GM12878 (cell line): ENCODE measurements at regions not wholly inside any gene's neighbourhood (a gene's known extent, or its start where the extent isn't known, plus 50 kb on each side); places are given as distances from the start of the nearest gene placed in this dataset.

Experiments
- ATAC-seq: fragments of 200-7000 bp; cut with Tn5 transposase; 3 replicates; pipeline ENCODE4 v1.9.1; 2020; ENCODE audit warnings: mild to moderate bottlenecking, moderate library complexity
- BruUV-seq: library from RNA; stranded (reverse); fragments of 400-500 nt; replicated peaks from 2 replicates; lab custom pipeline; 2021; lab: Mats Ljungman, UMichigan
- CTCF ChIA-PET: fragments of 300-600 bp; sonication (Branson Sonifier 250); formaldehyde crosslinking; extraction: SDS; loops from one replicate; lab custom pipeline; 2021; ENCODE audit warnings: inconsistent platforms; lab: Yijun Ruan, JAX
- POLR2A ChIA-PET: fragments of 350-600 bp; formaldehyde crosslinking; extraction: SDS; loops from one replicate; lab custom pipeline; 2021; ENCODE audit warnings: inconsistent platforms; lab: Charles Lee
- RAD21 ChIA-PET: fragments of 300-600 bp; sonication (Branson Sonifier 250); formaldehyde crosslinking; loops from one replicate; lab custom pipeline; 2023; ENCODE audit warnings: antibody characterized with exemption; ENCODE audit not compliant: unreplicated experiment; lab: Charles Lee
- SMC1A ChIA-PET: fragments of 300-600 bp; sonication (Branson Sonifier 250); formaldehyde crosslinking; loops from one replicate; lab custom pipeline; 2023; ENCODE audit not compliant: unreplicated experiment, uncharacterized antibody; lab: Charles Lee
- DNase-seq: peaks from one replicate; pipeline ENCODE4 v3.0.0-alpha.2; 2011; ENCODE audit warnings: low read depth, low spot score
- FAIRE-seq: peaks from 3 replicates; lab custom pipeline; 2011; peaks lifted over from hg19 to GRCh38; lab: Jason Lieb, UNC
- H2AFZ ChIP-seq: 2 replicates; pipeline ENCODE4 v1.6.0; 2011; ENCODE audit warnings: low read depth, low read length, control low read depth; ENCODE audit not compliant: control insufficient read depth
- H3K27ac ChIP-seq: 2 replicates; pipeline ENCODE4 v1.5.1; 2011; ENCODE audit warnings: control low read depth; ENCODE audit not compliant: control insufficient read depth, insufficient read depth
- H3K27me3 ChIP-seq, 2 experiments: replicated peaks in 1 of 2; 2 replicates each; pipeline versions ENCODE4 v1.6.0 to v1.6.1; 2011; ENCODE audit warnings: low read length in 1 of 2; ENCODE audit not compliant: control insufficient read depth in 2 of 2, insufficient read depth in 2 of 2
- H3K36me3 ChIP-seq, 2 experiments: 2 replicates each; pipeline ENCODE4 v1.5.1; 2011; ENCODE audit warnings: low read length in 1 of 2; ENCODE audit not compliant: control insufficient read depth in 2 of 2, insufficient read depth in 2 of 2
- H3K4me1 ChIP-seq: 2 replicates; pipeline ENCODE4 v1.6.1; 2011; ENCODE audit warnings: mild to moderate bottlenecking, low read length, moderate library complexity, mixed read lengths; ENCODE audit not compliant: control insufficient read depth, insufficient read depth
- H3K4me2 ChIP-seq: 2 replicates; pipeline ENCODE4 v1.6.0; 2011; ENCODE audit warnings: control low read depth; ENCODE audit not compliant: control insufficient read depth, insufficient read depth
- H3K4me3 ChIP-seq: fragments of 200-600 bp; sonication (generic); 2 replicates; pipeline ENCODE4 v1.5.1; 2016
- H3K79me2 ChIP-seq: 2 replicates; pipeline ENCODE4 v1.6.0; 2011; ENCODE audit warnings: low read length; ENCODE audit not compliant: control insufficient read depth, insufficient read depth
- H3K9ac ChIP-seq: 2 replicates; pipeline ENCODE4 v1.8.0; 2011; ENCODE audit warnings: low read length, control low read depth, mixed read lengths; ENCODE audit not compliant: control insufficient read depth, insufficient read depth
- H3K9me3 ChIP-seq: replicated peaks from 3 replicates; pipeline ENCODE4 v1.5.1; 2011; ENCODE audit warnings: mild to moderate bottlenecking, low read length; ENCODE audit not compliant: control insufficient read depth, insufficient read depth
- H4K20me1 ChIP-seq: 2 replicates; pipeline ENCODE4 v1.6.0; 2011; ENCODE audit not compliant: control insufficient read depth, insufficient read depth
- BRCA1 ChIP-seq: IDR thresholded peaks from 2 replicates; pipeline ENCODE4 v1.6.1; 2011; ENCODE audit warnings: low read depth, low read length, improper control_type of control experiment
- FOS ChIP-seq: IDR thresholded peaks from 3 replicates; pipeline ENCODE4 v1.6.1; 2011; ENCODE audit warnings: borderline replicate concordance; ENCODE audit not compliant: insufficient read length; ENCODE audit errors: extremely low read depth
- MXI1 ChIP-seq: fragments of 150-350 bp; IDR thresholded peaks from 2 replicates; pipeline ENCODE4 v1.6.1; 2011; ENCODE audit warnings: low read depth, mild to moderate bottlenecking, inconsistent platforms, low read length, improper control_type of control experiment
- MYC ChIP-seq: IDR thresholded peaks from 2 replicates; pipeline ENCODE4 v1.6.1; 2011; ENCODE audit warnings: mild to moderate bottlenecking, low read length, moderate library complexity, inconsistent platforms; ENCODE audit not compliant: insufficient read depth, insufficient replicate concordance, insufficient read length, severe bottlenecking
- PAX8 ChIP-seq: fragments of 450-650 bp; IDR thresholded peaks from 2 replicates; pipeline ENCODE4 v1.6.1; 2017; ENCODE audit warnings: mild to moderate bottlenecking, moderate library complexity
- RUNX3 ChIP-seq: IDR thresholded peaks from 2 replicates; pipeline ENCODE4 v1.6.1; 2012; ENCODE audit warnings: low read length, inconsistent platforms
- ZNF384 ChIP-seq: IDR thresholded peaks from 2 replicates; pipeline ENCODE4 v1.6.1; 2012; ENCODE audit warnings: low read depth, mild to moderate bottlenecking, low read length, improper control_type of control experiment, borderline replicate concordance
- WGBS: methylation state at CpG from one replicate; pipeline ENCODE4 v1.1.6; 2016; ENCODE audit warnings: low lambda C conversion rate; ENCODE audit not compliant: insufficient replicate concordance, insufficient coverage; ENCODE audit errors: missing lambda C conversion rate; 5-methylcytosine and 5-hydroxymethylcytosine counted together
- in situ Hi-C: fragments of 300-500 bp; cut with MboI; formaldehyde crosslinking; loops from 9 replicates; pipeline ENCODE4 v1.14.3; 2018; ENCODE audit warnings: mixed read lengths
- intact Hi-C: fragments of 100-400 bp; cut with micrococcal nuclease; formaldehyde crosslinking; loops from one replicate; pipeline ENCODE4 v1.14.2; 2022; ENCODE audit not compliant: unreplicated experiment
- TF ChIP-seq, protein P1 (sequence below): IDR thresholded peaks from 2 replicates; pipeline ENCODE4 v1.6.1; 2012; ENCODE audit warnings: mild to moderate bottlenecking, low read depth, low read length

DNA sequence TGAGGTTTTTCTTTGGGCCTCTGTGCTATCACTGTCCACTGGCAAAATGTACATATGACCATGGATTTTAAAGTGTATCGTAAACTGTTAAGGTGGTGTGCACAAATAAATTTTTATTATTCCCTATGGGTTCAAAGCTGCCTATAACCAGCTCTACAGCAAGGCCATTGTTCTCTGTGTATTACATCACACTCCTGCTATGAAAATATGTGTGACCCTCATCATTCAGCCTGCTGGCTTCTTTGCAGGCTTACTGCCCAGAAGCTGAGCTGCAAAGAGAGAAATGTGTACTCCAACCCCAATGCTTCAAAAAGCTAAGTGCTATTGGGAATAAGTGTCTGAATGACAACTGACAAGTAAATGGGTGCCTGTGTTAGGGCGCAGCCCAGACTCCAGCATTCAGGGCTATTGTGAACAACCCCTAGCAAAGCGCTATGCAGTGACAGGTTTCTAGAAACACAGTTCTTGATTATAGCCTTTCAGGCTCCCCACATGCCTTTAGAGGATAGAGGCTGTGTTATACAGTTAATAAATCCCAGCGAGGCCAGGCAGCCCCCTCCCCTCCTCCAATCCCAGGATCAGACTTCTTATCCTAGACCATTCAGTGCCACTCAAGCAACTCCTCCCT lies 220.4 kb upstream of the RADX start:
- Histone ChIP-seq H3K27me3 (no peaks in the 10 kb centered on the region), H3K4me1 (no peaks in the 10 kb centered on the region), H3K9me3 (no peaks in the 10 kb centered on the region), H3K79me2 (no peaks in the 10 kb centered on the region), H3K36me3 (no peaks in the 10 kb centered on the region), H3K4me3 (no peak overlapping the region), H3K9ac (no peak overlapping the region), H3K27ac (no peak overlapping the region), H4K20me1 (no peaks in the 10 kb centered on the region), H2AFZ (no peak overlapping the region), H3K4me2 (no peak overlapping the region)
- POLR2A ChIA-PET = no interaction called here
- no peak for FAIRE-seq
- DNase-seq = no peak
- RAD21 ChIA-PET = no interaction called here
- intact Hi-C loops (no loop called here), in situ Hi-C loops (no loop called here)
- 0% methylated on average over 4 of the region's 4 CpGs for WGBS
- TF ChIP-seq RUNX3 (no peak), FOS (no peak), MYC (no peak), MXI1 (no peak), PAX8 (no peak), ZNF384 (no peak), BRCA1 (no peak)
- TF ChIP-seq, protein P1, sequence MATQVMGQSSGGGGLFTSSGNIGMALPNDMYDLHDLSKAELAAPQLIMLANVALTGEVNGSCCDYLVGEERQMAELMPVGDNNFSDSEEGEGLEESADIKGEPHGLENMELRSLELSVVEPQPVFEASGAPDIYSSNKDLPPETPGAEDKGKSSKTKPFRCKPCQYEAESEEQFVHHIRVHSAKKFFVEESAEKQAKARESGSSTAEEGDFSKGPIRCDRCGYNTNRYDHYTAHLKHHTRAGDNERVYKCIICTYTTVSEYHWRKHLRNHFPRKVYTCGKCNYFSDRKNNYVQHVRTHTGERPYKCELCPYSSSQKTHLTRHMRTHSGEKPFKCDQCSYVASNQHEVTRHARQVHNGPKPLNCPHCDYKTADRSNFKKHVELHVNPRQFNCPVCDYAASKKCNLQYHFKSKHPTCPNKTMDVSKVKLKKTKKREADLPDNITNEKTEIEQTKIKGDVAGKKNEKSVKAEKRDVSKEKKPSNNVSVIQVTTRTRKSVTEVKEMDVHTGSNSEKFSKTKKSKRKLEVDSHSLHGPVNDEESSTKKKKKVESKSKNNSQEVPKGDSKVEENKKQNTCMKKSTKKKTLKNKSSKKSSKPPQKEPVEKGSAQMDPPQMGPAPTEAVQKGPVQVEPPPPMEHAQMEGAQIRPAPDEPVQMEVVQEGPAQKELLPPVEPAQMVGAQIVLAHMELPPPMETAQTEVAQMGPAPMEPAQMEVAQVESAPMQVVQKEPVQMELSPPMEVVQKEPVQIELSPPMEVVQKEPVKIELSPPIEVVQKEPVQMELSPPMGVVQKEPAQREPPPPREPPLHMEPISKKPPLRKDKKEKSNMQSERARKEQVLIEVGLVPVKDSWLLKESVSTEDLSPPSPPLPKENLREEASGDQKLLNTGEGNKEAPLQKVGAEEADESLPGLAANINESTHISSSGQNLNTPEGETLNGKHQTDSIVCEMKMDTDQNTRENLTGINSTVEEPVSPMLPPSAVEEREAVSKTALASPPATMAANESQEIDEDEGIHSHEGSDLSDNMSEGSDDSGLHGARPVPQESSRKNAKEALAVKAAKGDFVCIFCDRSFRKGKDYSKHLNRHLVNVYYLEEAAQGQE = no peak
- SMC1A ChIA-PET = interaction anchor here (0.8 kb wide), 1 partner anchor 24 kb away, joined by 4 read pairs; no protein-coding TSS in a partner anchor
- no peak for ATAC-seq
- CTCF ChIA-PET = no interaction called here
- no TSS peak for BruUV-seq
